ENCODE measurements at regions not wholly inside any gene's neighbourhood (a gene's known extent, or its start where the extent isn't known, plus 50 kb on each side); places are given as distances from the start of the nearest gene placed in this dataset.

GRCh38 chr20:4524792-4525191, 161.5 kb upstream of the PRNP start:
- Mint-ChIP-seq H3K9me3 (peaks cover 13% of the 10 kb centered on the region), H3K27ac (no peak overlapping the region), H3K4me3 (no peak overlapping the region), H3K4me1 (no peaks in the 10 kb centered on the region), H3K36me3 (ENCODE audit: low read depth) (peaks cover 2% of the 10 kb centered on the region), H3K27me3 (peaks cover 14% of the 10 kb centered on the region)
- no peak for DNase-seq
- ATAC-seq = no peak

GRCh38 chr20:4524307-4524706, 161.9 kb upstream of the PRNP start:
- Mint-ChIP-seq H3K27me3 (peaks cover 13% of the 10 kb centered on the region), H3K9me3 (peaks cover 13% of the 10 kb centered on the region)
- no peak for ATAC-seq

DNA sequence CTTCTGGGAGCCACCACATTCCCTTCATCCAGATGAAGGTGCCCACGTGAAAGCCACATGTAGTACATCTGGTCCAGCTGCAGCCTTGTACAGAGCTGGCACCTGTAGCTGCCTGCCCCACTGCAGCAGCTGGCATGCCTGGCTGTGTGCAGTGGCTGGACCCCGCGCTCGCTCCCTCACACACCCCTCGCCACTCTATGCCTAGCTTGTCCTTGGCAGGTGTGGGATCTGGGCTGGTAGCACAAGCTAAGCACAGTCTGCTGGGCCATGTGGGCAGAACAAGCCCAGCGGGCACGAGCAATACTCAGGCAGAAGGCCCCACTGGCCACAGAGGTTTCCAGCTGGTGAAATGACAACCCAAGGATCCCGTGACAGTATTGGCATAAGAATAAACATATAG, 163.9 kb upstream of the PRNP start:
- Mint-ChIP-seq H3K36me3 (ENCODE audit: low read depth) (no peaks in the 10 kb centered on the region), H3K27ac (no peak overlapping the region), H3K27me3 (peaks cover 5% of the 10 kb centered on the region), H3K9me3 (no peaks in the 10 kb centered on the region), H3K4me3 (no peak overlapping the region), H3K4me1 (no peaks in the 10 kb centered on the region)
- no peak for ATAC-seq
- no peak for DNase-seq

More at GRCh38 chr20:4524307-4524706, 161.9 kb upstream of the PRNP start:
- no peak for DNase-seq
- peaks cover 2% of the 10 kb centered on the region for H3K36me3 Mint-ChIP-seq (ENCODE audit: low read depth)
- H3K4me3 Mint-ChIP-seq = no peak overlapping the region
- no peaks in the 10 kb centered on the region for H3K4me1 Mint-ChIP-seq
- no peak overlapping the region for H3K27ac Mint-ChIP-seq

DNA sequence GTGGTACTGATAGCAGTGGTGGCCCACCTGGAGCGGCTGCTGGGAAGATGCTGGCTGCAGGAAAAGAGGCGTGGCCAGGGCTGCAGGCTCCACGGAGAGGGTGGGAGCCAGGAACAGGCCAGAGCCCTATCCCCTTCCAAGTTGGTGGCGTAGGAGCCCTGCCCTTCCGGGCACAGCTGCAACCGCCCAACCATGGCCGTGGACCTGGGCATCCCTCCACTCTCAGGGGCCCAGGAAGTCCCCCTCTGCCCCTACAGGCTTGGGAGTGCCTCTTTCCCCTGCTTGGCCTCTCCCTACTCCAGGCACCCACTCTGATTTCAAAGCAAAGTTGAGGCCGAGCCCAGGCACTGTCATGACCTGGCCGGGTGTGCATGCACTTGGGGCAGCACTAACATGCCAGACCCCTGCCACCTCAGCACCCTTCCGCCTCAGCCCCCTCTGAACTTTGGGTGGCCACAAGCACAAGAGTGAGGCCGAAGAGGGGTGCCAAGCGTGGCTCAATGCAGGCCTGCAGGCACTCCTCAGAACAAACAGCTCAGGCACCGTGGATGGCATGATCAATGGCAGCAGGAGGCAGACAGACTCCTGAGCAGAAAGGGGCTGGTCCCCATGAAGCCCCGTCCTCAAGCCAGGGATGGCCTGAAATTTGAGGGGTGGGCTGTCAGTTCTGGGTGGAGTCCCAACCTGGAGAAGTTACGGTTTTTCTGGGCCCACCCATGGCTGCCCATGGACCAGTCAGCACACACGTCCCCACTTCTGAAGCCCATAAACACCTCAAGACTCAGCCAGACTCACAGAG, 164.9 kb upstream of the PRNP start:
- peaks cover 5% of the 10 kb centered on the region for H3K27me3 Mint-ChIP-seq
- H3K27ac Mint-ChIP-seq = no peak overlapping the region
- no peak for ATAC-seq
- H3K9me3 Mint-ChIP-seq = no peaks in the 10 kb centered on the region
- H3K36me3 Mint-ChIP-seq (ENCODE audit: low read depth) = no peaks in the 10 kb centered on the region
- no peak for DNase-seq
- no peaks in the 10 kb centered on the region for H3K4me1 Mint-ChIP-seq
- no peak overlapping the region for H3K4me3 Mint-ChIP-seq

- no peaks in the 10 kb centered on the region for H3K36me3 Mint-ChIP-seq (ENCODE audit: low read depth)
- no peaks in the 10 kb centered on the region for H3K4me1 Mint-ChIP-seq
- no peak overlapping the region for H3K4me3 Mint-ChIP-seq
- H3K9me3 Mint-ChIP-seq = no peaks in the 10 kb centered on the region
- H3K27me3 Mint-ChIP-seq = peaks cover 14% of the 10 kb centered on the region
- ATAC-seq (no peak), DNase-seq (peak; percentile 13)
- no peak overlapping the region for H3K27ac Mint-ChIP-seq
These were observed 166.7 kb upstream of the PRNP start for GRCh38 chr20:4519534-4519933.

GRCh38 chr20:4516876-4517275, 169.4 kb upstream of the PRNP start:
- H3K36me3 Mint-ChIP-seq (ENCODE audit: low read depth) = no peaks in the 10 kb centered on the region
- peaks cover 24% of the 10 kb centered on the region for H3K27me3 Mint-ChIP-seq
- peaks cover 3% of the 10 kb centered on the region for H3K4me1 Mint-ChIP-seq
- no peak for DNase-seq
- H3K27ac Mint-ChIP-seq = no peak overlapping the region
- H3K9me3 Mint-ChIP-seq = no peaks in the 10 kb centered on the region
- no peak for ATAC-seq
- no peak overlapping the region for H3K4me3 Mint-ChIP-seq

GRCh38 chr20:4513720-4514119, 172.5 kb upstream of the PRNP start:
- Mint-ChIP-seq H3K27ac (no peak overlapping the region), H3K36me3 (ENCODE audit: low read depth) (no peaks in the 10 kb centered on the region), H3K4me3 (no peak overlapping the region), H3K4me1 (peaks cover 3% of the 10 kb centered on the region), H3K9me3 (peaks cover 10% of the 10 kb centered on the region), H3K27me3 (peaks cover 31% of the 10 kb centered on the region)
- ATAC-seq = no peak
- no peak for DNase-seq

- no peak overlapping the region for H3K27ac Mint-ChIP-seq
- ATAC-seq (no peak), DNase-seq (no peak)
- peaks cover 31% of the 10 kb centered on the region for H3K27me3 Mint-ChIP-seq
- no peaks in the 10 kb centered on the region for H3K36me3 Mint-ChIP-seq (ENCODE audit: low read depth)
- H3K4me3 Mint-ChIP-seq = no peak overlapping the region
- peaks cover 3% of the 10 kb centered on the region for H3K4me1 Mint-ChIP-seq
- peaks cover 10% of the 10 kb centered on the region for H3K9me3 Mint-ChIP-seq
These were observed 173.2 kb upstream of the PRNP start for GRCh38 chr20:4512891-4513550.

DNA sequence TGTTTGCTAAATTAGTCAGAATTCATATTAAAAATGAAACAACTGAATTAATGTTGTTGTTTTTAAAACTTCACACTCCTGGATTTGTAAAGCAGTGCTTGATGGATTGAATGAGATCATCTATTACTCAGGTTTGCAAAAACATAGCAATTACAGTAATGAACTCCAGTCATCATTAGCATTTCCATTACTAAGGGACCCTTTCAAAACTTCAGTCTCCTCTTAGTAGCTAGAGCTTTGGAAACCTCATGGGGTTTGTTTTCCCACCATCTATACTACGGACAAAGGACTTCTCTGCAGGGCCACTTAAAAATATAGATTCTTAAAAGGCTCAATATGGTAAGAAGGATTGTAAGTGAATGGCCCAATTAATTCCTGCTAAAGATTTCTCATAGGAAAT, 174.5 kb upstream of the PRNP start:
- Mint-ChIP-seq H3K27ac (no peak overlapping the region), H3K4me3 (no peak overlapping the region), H3K36me3 (ENCODE audit: low read depth) (no peaks in the 10 kb centered on the region), H3K27me3 (peaks cover 32% of the 10 kb centered on the region), H3K9me3 (peaks cover 10% of the 10 kb centered on the region), H3K4me1 (peaks cover 3% of the 10 kb centered on the region)
- no peak for DNase-seq
- no peak for ATAC-seq

GRCh38 chr20:4509825-4510522, 176.3 kb upstream of the PRNP start:
- ATAC-seq (no peak), DNase-seq (no peak)
- Mint-ChIP-seq H3K9me3 (peaks cover 10% of the 10 kb centered on the region), H3K36me3 (ENCODE audit: low read depth) (no peaks in the 10 kb centered on the region), H3K27me3 (peaks cover 35% of the 10 kb centered on the region), H3K4me3 (no peak overlapping the region), H3K4me1 (peaks cover 3% of the 10 kb centered on the region), H3K27ac (no peak overlapping the region)

- peaks cover 10% of the 10 kb centered on the region for H3K9me3 Mint-ChIP-seq
- peaks cover 2% of the 10 kb centered on the region for H3K4me1 Mint-ChIP-seq
- ATAC-seq = no peak
- H3K4me3 Mint-ChIP-seq = no peak overlapping the region
- DNase-seq = no peak
- H3K27ac Mint-ChIP-seq = no peak overlapping the region
- no peaks in the 10 kb centered on the region for H3K36me3 Mint-ChIP-seq (ENCODE audit: low read depth)
- peaks cover 33% of the 10 kb centered on the region for H3K27me3 Mint-ChIP-seq
These were observed 177.5 kb upstream of the PRNP start for GRCh38 chr20:4508773-4509172.

- Mint-ChIP-seq H3K27me3 (peaks cover 26% of the 10 kb centered on the region), H3K9me3 (peaks cover 10% of the 10 kb centered on the region), H3K4me1 (no peaks in the 10 kb centered on the region), H3K4me3 (no peak overlapping the region), H3K27ac (no peak overlapping the region), H3K36me3 (ENCODE audit: low read depth) (no peaks in the 10 kb centered on the region)
- no peak for DNase-seq
- no peak for ATAC-seq
These were observed 179.0 kb upstream of the PRNP start for GRCh38 chr20:4507288-4507719.

GRCh38 chr20:4504814-4505213, 181.4 kb upstream of the PRNP start:
- Mint-ChIP-seq H3K4me1 (no peaks in the 10 kb centered on the region), H3K36me3 (ENCODE audit: low read depth) (no peaks in the 10 kb centered on the region), H3K27me3 (peaks cover 24% of the 10 kb centered on the region), H3K4me3 (no peak overlapping the region), H3K27ac (no peak overlapping the region), H3K9me3 (peaks cover 4% of the 10 kb centered on the region)
- DNase-seq = no peak
- no peak for ATAC-seq

GRCh38 chr20:4502756-4503155, 183.5 kb upstream of the PRNP start:
- DNase-seq (no peak), ATAC-seq (no peak)
- Mint-ChIP-seq H3K4me1 (no peaks in the 10 kb centered on the region), H3K4me3 (no peak overlapping the region), H3K9me3 (no peaks in the 10 kb centered on the region), H3K36me3 (ENCODE audit: low read depth) (no peaks in the 10 kb centered on the region), H3K27ac (no peak overlapping the region), H3K27me3 (peaks cover 28% of the 10 kb centered on the region)

DNA sequence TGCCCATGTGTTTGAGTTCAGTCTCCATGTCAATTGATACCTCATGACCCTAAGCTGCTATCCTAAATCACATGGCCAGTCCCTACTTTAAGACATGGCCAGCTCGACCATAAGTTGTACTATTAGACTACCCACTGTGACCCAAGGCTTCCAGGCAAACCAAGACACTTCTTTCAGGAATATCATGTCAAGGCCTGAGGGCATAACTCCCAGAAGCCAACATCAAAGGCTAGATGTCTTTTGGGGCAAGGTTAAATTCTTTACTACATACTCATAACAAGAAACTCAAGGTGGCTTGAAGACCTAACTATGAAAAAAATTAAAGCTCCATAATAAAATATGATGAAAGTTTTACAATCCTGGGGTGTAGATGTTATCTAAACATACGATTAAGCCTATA, 192.9 kb upstream of the PRNP start:
- Mint-ChIP-seq H3K27ac (no peak overlapping the region), H3K4me1 (no peaks in the 10 kb centered on the region), H3K9me3 (no peaks in the 10 kb centered on the region), H3K4me3 (no peak overlapping the region), H3K27me3 (peaks cover 8% of the 10 kb centered on the region), H3K36me3 (ENCODE audit: low read depth) (no peaks in the 10 kb centered on the region)
- no peak for ATAC-seq
- DNase-seq = no peak

Data from activated naive CD8-positive, alpha-beta T cell treated with anti-CD3 and anti-CD28 coated beads, Interleukin-2, amount 50 U/mL, for 24 hours (primary cell).